LoVo (cell line): ENCODE measurements at regions not wholly inside any gene's neighbourhood (a gene's known extent, or its start where the extent isn't known, plus 50 kb on each side); places are given as distances from the start of the nearest gene placed in this dataset.
"Not testable (repeated sequence)": the region's sequence is repeated elsewhere in the genome, so short reads cannot be mapped to it uniquely, and the experiment has no call there.

ENCODE experiments used
- DNase-seq: peaks from one replicate; pipeline ENCODE4 v3.0.0-alpha.2; 2016; ENCODE audit warnings: low spot score

- not testable (repeated sequence) for DNase-seq
These were observed 59.5 kb upstream of the FAM90A26 start for GRCh38 chr4:9110700-9111099.

- DNase-seq, result not testable (repeated sequence)
These were observed 67.1 kb upstream of the FAM90A26 start for GRCh38 chr4:9103148-9103524.

- DNase-seq, result peak; percentile 1
These were observed 67.6 kb upstream of the FAM90A26 start for GRCh38 chr4:9102471-9103147.

- DNase-seq, result not testable (repeated sequence)
These were observed 73.9 kb upstream of the FAM90A26 start for GRCh38 chr4:9096330-9096729.

GRCh38 chr4:9078796-9079195, 91.4 kb upstream of the FAM90A26 start:
- not testable (repeated sequence) for DNase-seq

GRCh38 chr4:9076974-9077373, 93.2 kb upstream of the FAM90A26 start:
- not testable (repeated sequence) for DNase-seq

GRCh38 chr4:9076486-9076885, 93.7 kb upstream of the FAM90A26 start:
- not testable (repeated sequence) for DNase-seq

GRCh38 chr4:9073371-9073770, 96.8 kb upstream of the FAM90A26 start:
- not testable (repeated sequence) for DNase-seq

- not testable (repeated sequence) for DNase-seq
These were observed 97.5 kb upstream of the FAM90A26 start for GRCh38 chr4:9072521-9073220.

GRCh38 chr4:9067923-9068322, 102.3 kb upstream of the FAM90A26 start:
- DNase-seq, result not testable (repeated sequence)

- not testable (repeated sequence) for DNase-seq
These were observed 106.6 kb upstream of the FAM90A26 start for GRCh38 chr4:9063612-9064011.

- not testable (repeated sequence) for DNase-seq
These were observed 145.3 kb upstream of the FAM90A26 start for GRCh38 chr4:9024866-9025265.

GRCh38 chr4:9009792-9010191, 138.2 kb upstream of the HMX1 start:
- not testable (repeated sequence) for DNase-seq

GRCh38 chr4:9008407-9008806, 136.8 kb upstream of the HMX1 start:
- DNase-seq, result not testable (repeated sequence)

- DNase-seq, result not testable (repeated sequence)
These were observed 129.5 kb upstream of the HMX1 start for GRCh38 chr4:9001153-9001552.

- peak; percentile 45 for DNase-seq
These were observed 128.9 kb upstream of the HMX1 start for GRCh38 chr4:9000505-9001001.

GRCh38 chr4:8992981-8993380, 121.3 kb upstream of the HMX1 start:
- not testable (repeated sequence) for DNase-seq

GRCh38 chr4:8991449-8991848, 119.8 kb upstream of the HMX1 start:
- not testable (repeated sequence) for DNase-seq

- DNase-seq, result not testable (repeated sequence)
These were observed 118.7 kb upstream of the HMX1 start for GRCh38 chr4:8990341-8990740.

GRCh38 chr4:8985786-8986185, 114.1 kb upstream of the HMX1 start:
- DNase-seq, result not testable (repeated sequence)

GRCh38 chr4:8984641-8985040, 113.0 kb upstream of the HMX1 start:
- DNase-seq, result not testable (repeated sequence)

- not testable (repeated sequence) for DNase-seq
These were observed 112.3 kb upstream of the HMX1 start for GRCh38 chr4:8983921-8984320.

- DNase-seq, result peak; percentile 27
These were observed 105.0 kb upstream of the HMX1 start for GRCh38 chr4:8976466-8977128.
